ENCODE measurements at regions not wholly inside any gene's neighbourhood (a gene's known extent, or its start where the extent isn't known, plus 50 kb on each side); places are given as distances from the start of the nearest gene placed in this dataset.
"Not testable (repeated sequence)": the region's sequence is repeated elsewhere in the genome, so short reads cannot be mapped to it uniquely, and the experiment has no call there.

GRCh38 chr1:201724039-201724765 is 104.8 kb upstream of the IPO9 start:
- DNase-seq (ENCODE audit: low read depth, low spot score) = no peak

GRCh38 chr1:201724766-201725118 is 104.2 kb upstream of the IPO9 start:
- no peak for DNase-seq (ENCODE audit: low read depth, low spot score)

GRCh38 chr1:201726700-201727099 is 102.3 kb upstream of the IPO9 start:
- DNase-seq (ENCODE audit: low read depth, low spot score) = no peak

- DNase-seq (ENCODE audit: low read depth, low spot score) = no peak
Observed at GRCh38 chr1:201728731-201729130, 100.2 kb upstream of the IPO9 start.

GRCh38 chr1:201729973-201730608 is 98.9 kb upstream of the IPO9 start:
- no peak for DNase-seq (ENCODE audit: low read depth, low spot score)

GRCh38 chr1:201730611-201731010 is 98.3 kb upstream of the IPO9 start:
- no peak for DNase-seq (ENCODE audit: low read depth, low spot score)

GRCh38 chr1:201731142-201731541 is 97.8 kb upstream of the IPO9 start:
- DNase-seq (ENCODE audit: low read depth, low spot score) = no peak

- no peak for DNase-seq (ENCODE audit: low read depth, low spot score)
Observed at GRCh38 chr1:201731592-201731991, 97.4 kb upstream of the IPO9 start.

GRCh38 chr1:201732351-201732750 is 96.6 kb upstream of the IPO9 start:
- peak; percentile 63 for DNase-seq (ENCODE audit: low read depth, low spot score)

GRCh38 chr1:201734221-201734620 is 94.7 kb upstream of the IPO9 start:
- DNase-seq (ENCODE audit: low read depth, low spot score) = not testable (repeated sequence)

- no peak for DNase-seq (ENCODE audit: low read depth, low spot score)
Observed at GRCh38 chr1:201734786-201735185, 94.2 kb upstream of the IPO9 start.

- DNase-seq (ENCODE audit: low read depth, low spot score) = no peak
Observed at GRCh38 chr1:201736707-201737320, 92.1 kb upstream of the IPO9 start.

GRCh38 chr1:201737352-201738060 is 91.5 kb upstream of the IPO9 start:
- DNase-seq (ENCODE audit: low read depth, low spot score) = peak; percentile 88

- no peak for DNase-seq (ENCODE audit: low read depth, low spot score)
Observed at GRCh38 chr1:201739080-201739479, 89.9 kb upstream of the IPO9 start.

GRCh38 chr1:201739492-201740085 is 89.4 kb upstream of the IPO9 start:
- peak; percentile 79 for DNase-seq (ENCODE audit: low read depth, low spot score)

GRCh38 chr1:201740086-201740541 is 88.8 kb upstream of the IPO9 start:
- DNase-seq (ENCODE audit: low read depth, low spot score) = peak; percentile 46

- DNase-seq (ENCODE audit: low read depth, low spot score) = no peak
Observed at GRCh38 chr1:201740670-201741111, 88.3 kb upstream of the IPO9 start.

- DNase-seq (ENCODE audit: low read depth, low spot score) = no peak
Observed at GRCh38 chr1:201741763-201742342, 87.1 kb upstream of the IPO9 start.

GRCh38 chr1:201742476-201742875 is 86.5 kb upstream of the IPO9 start:
- peak; percentile 57 for DNase-seq (ENCODE audit: low read depth, low spot score)

- no peak for DNase-seq (ENCODE audit: low read depth, low spot score)
Observed at GRCh38 chr1:201742955-201743805, 85.8 kb upstream of the IPO9 start.

Data from astrocyte of the hippocampus (primary cell).